K562 (cell line): ENCODE measurements at regions not wholly inside any gene's neighbourhood (a gene's known extent, or its start where the extent isn't known, plus 50 kb on each side); places are given as distances from the start of the nearest gene placed in this dataset.

Experiments
- GABPB1 ChIP-seq: sonication (generic); formaldehyde crosslinking; IDR thresholded peaks from 2 replicates; pipeline ENCODE4 v1.8.0; 2022; ENCODE audit warnings: mild to moderate bottlenecking, missing genetic modification reagents
- LARP7 ChIP-seq: fragments of 450-650 bp; IDR thresholded peaks from 2 replicates; pipeline ENCODE4 v1.6.1; 2016
- MLX ChIP-seq, 2 experiments: fragments of 450-650 bp in 1 of 2; sonication (generic) in 1 of 2; formaldehyde crosslinking; conservative IDR thresholded peaks; 2 replicates each; pipeline versions ENCODE4 v1.4.0 to v1.8.1; 2020 to 2022; ENCODE audit warnings: mild to moderate bottlenecking in 1 of 2, missing genetic modification reagents in 1 of 2
- PREB ChIP-seq: sonication (generic); formaldehyde crosslinking; IDR thresholded peaks from 2 replicates; pipeline ENCODE4 v1.8.1; 2023; ENCODE audit warnings: mild to moderate bottlenecking, missing genetic modification reagents
- RAD21 ChIP-seq, 2 experiments: fragments of 250-450 bp in 1 of 2; fragments of 450-650 bp in 1 of 2; sonication (Bioruptor Pico) in 1 of 2; formaldehyde crosslinking in 1 of 2; IDR thresholded peaks in 1 of 2; conservative IDR thresholded peaks in 1 of 2; 2 replicates each; pipeline versions ENCODE4 v1.4.0 to v1.8.0; 2020 to 2022; ENCODE audit warnings: mild to moderate bottlenecking in 2 of 2, moderate library complexity in 1 of 2
- SMAD1 ChIP-seq: fragments of 150-350 bp; IDR thresholded peaks from 2 replicates; pipeline ENCODE4 v1.6.1; 2014; ENCODE audit warnings: low read length, low read depth; ENCODE audit not compliant: partially characterized antibody
- TF ChIP-seq, protein P1 (sequence below): fragments of 250-450 bp; sonication (Bioruptor Pico); IDR thresholded peaks from 2 replicates; pipeline ENCODE4 v1.5.1; 2021; ENCODE audit warnings: mild to moderate bottlenecking

GRCh38 chrX:82912382-82912781 is 595.7 kb upstream of the POU3F4 start:
- TF ChIP-seq MLX (CRISPR knock-in tag; conservative IDR thresholded peaks at IDR 0.05) = no peak
- TF ChIP-seq, protein P1, sequence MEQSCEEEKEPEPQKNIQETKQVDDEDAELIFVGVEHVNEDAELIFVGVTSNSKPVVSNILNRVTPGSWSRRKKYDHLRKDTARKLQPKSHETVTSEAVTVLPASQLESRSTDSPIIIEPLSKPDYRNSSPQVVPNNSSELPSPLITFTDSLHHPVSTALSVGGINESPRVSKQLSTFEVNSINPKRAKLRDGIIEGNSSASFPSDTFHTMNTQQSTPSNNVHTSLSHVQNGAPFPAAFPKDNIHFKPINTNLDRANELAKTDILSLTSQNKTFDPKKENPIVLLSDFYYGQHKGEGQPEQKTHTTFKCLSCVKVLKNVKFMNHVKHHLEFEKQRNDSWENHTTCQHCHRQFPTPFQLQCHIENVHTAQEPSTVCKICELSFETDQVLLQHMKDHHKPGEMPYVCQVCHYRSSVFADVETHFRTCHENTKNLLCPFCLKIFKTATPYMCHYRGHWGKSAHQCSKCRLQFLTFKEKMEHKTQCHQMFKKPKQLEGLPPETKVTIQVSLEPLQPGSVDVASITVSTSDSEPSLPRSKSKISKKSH = no peak
- TF ChIP-seq RAD21 (CRISPR knock-in tag; conservative IDR thresholded peaks at IDR 0.05 in 1 of 2, IDR thresholded peaks at IDR 0.05 in 1 of 2) = no peak
- TF ChIP-seq SMAD1 = no peak
- no peak for TF ChIP-seq PREB (CRISPR knock-in tag)
- TF ChIP-seq LARP7 = no peak
- no peak for TF ChIP-seq GABPB1
